Right forelimb (tissue), 1 donor: ENCODE measurements at regions not wholly inside any gene's neighbourhood (a gene's known extent, or its start where the extent isn't known, plus 50 kb on each side); places are given as distances from the start of the nearest gene placed in this dataset.
"Not testable (repeated sequence)": the region's sequence is repeated elsewhere in the genome, so short reads cannot be mapped to it uniquely, and the experiment has no call there.

ENCODE experiments used
- DNase-seq: peaks from one replicate; pipeline ENCODE4 v3.0.0-alpha.2; 2018

DNA sequence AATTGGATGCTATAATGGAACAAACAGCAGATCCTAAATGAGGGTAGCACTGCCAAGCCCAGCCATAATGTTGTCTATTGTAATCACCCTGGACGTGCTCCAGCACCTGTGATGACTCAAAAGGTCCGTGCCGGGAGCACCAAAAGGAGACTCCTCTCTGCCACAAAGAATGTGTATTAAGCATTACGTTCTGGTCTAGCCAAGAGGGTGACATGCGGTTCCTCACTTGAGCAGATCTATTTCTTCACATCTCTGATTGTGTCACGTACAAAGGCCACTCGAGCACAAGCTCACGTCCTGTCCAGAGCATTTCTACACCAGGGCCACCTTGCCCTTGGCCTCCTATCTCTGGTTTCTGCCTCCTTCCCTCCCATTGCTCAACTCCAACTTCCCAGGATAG lies 219.9 kb upstream of the IRS2 start:
- no peak for DNase-seq

DNA sequence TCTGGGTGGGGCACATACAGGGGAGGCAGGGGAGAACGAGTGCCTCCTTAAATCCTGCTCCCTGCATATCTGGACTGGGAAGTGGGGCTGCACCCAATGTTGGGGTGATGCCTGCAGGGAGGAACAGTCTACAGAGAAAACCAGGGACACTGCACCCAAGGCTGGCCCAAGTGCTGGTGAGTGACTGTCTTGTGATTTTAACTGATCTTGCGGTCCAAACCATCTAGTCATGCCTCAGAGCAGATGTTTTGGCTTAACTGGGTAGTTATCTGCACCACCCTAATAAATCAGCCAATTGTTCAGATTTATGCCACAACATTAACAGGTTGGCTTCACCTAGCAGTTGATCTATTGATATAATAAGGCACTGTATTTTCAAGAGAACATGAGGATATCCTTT lies 219.2 kb upstream of the IRS2 start:
- no peak for DNase-seq

- no peak for DNase-seq
Observed at GRCh38 chr13:110004814-110005213, 218.4 kb upstream of the IRS2 start.

DNA sequence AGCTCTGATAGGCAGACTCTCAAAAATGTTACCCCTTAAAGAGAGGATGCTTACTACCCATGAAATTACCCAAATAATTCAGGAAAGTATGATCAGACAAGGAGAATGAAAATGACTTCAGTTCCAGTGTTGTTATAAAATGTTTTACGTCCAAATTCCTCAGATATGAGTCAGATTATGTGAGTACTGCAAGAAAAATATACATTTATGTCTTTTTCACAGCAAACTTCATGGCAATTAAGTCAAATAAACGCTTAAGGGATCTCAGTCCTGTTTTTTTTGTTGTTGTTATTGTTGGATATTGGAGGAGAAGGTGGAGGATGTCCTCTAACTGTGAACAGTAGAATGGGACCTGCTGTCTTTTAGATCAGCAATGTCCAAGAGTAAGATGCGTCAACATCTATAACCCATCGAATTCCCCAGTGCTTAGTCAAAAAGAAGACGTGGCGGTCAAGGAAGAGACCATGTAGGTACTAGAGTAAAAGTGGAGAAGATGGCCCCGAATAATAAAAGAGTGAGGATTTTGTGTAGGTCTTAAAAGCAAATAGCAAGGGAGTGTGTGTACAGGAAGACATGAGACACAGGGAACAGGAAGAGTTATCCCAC lies 215.4 kb upstream of the IRS2 start:
- no peak for DNase-seq

- no peak for DNase-seq
Observed at GRCh38 chr13:110000534-110001345, 214.4 kb upstream of the IRS2 start.

GRCh38 chr13:109999659-110000533 lies 213.5 kb upstream of the IRS2 start:
- DNase-seq, result no peak

GRCh38 chr13:109998684-109999533 lies 212.5 kb upstream of the IRS2 start:
- no peak for DNase-seq

- DNase-seq, result no peak
Observed at GRCh38 chr13:109998037-109998436, 211.7 kb upstream of the IRS2 start.

DNA sequence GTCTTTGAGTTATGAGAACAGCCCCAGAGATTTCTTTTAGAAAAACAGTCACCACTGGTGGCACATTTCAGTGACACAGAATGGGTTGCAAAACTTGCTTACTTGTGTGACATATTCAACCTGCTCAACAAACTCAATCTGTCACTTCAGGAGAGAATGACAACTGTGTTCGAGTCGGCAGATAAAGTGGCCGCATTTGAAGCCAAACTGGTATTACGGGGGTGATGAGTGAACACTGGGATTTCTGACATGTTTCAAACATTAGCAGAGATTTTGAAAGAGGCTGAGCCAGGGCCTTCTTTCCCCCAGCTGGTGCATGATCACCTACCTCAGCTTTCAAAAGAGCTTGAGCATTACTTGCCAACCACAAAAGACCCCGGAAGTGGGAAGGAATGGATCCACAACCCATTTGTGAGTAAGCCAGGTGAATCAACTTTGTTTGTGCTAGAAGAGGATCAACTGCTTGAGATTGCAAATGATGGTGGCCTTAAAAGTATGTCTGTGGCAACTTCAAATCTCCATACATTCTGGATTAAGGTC lies 210.7 kb upstream of the IRS2 start:
- not testable (repeated sequence) for DNase-seq

- no peak for DNase-seq
Observed at GRCh38 chr13:109996404-109996960, 210.1 kb upstream of the IRS2 start.

- no peak for DNase-seq
Observed at GRCh38 chr13:109995578-109995977, 209.2 kb upstream of the IRS2 start.

DNA sequence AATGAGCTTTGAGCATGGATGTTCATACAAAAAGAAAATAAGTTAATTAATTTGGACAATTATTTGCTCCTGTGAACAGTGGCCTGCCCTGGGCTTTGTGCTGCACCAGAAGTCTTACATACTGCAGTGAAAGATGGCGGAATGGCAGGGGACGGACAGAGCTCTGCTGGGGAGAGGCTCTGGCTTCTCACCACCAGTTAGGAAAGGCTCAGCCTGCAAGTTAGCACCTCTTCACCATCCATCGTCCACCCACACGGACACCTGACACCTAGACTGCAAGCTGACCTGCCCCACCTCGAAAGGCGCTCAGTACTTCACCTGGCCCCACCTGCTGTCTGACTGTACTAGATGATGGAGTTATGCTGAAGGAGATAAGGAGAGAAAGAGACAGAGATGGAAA lies 203.9 kb upstream of the IRS2 start:
- no peak for DNase-seq

GRCh38 chr13:109989686-109990085 lies 203.3 kb upstream of the IRS2 start:
- DNase-seq, result no peak

DNA sequence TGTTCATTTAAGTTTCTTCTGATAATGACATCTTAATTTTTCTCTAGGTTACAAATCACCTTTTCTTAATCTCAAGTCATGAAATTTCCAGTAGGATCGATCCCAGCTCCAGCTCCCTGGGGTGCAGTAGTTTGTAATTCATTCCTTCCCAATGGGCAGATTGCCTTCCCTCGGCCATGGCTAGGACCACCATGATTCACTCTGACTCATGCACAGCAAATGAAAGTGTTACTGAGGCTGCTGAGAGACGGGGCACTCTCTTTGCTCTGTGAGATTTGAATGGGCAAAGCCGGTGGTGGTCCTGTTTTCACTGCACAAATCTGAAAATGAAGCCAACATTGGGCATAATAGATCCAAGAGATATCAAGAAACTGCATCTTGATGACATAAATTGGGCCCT lies 202.8 kb upstream of the IRS2 start:
- no peak for DNase-seq

- DNase-seq, result no peak
Observed at GRCh38 chr13:109986851-109987250, 200.5 kb upstream of the IRS2 start.

DNA sequence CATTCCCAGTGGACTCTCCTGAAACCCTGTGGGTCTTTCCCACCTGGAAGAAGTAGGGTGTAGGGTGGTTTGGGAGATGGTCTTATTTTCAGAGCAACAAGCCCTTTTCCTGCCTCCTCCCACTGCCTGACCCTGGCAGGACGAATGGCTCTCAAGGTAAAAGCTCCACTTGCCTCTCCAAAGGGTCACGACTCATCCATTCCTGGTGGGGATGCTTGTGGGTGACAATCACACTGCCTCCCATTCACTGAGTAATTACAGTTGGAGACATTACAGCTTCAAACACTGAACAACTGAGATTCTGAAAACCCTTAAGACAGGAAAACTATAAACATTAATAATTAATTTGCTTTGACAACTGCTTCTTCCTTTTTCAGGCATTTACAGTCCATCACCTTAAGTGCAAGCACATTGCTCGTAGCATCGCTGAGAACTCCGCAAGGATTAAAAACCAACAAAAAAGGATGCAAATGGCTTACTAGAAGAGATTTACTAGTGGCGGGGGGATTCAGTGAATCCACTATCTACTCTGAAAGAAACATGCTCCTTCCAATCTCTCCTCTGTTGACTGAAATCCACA lies 199.6 kb upstream of the IRS2 start:
- DNase-seq, result no peak

- DNase-seq, result no peak
Observed at GRCh38 chr13:109983447-109983846, 197.1 kb upstream of the IRS2 start.

GRCh38 chr13:109981000-109981399 lies 194.6 kb upstream of the IRS2 start:
- DNase-seq, result no peak

- DNase-seq, result not testable (repeated sequence)
Observed at GRCh38 chr13:109979676-109980075, 193.3 kb upstream of the IRS2 start.

DNA sequence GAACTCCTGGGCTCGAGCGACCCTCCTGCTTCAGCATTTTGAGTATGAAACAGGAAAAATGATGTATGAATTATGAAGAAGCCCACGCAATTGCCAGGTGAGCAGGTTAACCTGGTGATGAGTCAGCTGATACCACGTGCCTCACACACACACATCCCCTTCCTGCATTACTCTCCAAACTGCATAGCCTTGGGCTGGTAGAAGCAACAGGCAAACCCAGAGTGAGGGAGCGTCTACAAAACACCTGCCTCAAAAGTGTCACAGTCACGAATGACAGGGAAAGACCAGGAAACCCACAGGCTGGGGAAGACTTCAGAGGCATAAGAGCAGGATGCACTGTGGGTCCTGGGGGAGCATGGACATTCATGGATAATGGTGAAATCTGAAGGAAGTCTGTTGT lies 192.8 kb upstream of the IRS2 start:
- no peak for DNase-seq

DNA sequence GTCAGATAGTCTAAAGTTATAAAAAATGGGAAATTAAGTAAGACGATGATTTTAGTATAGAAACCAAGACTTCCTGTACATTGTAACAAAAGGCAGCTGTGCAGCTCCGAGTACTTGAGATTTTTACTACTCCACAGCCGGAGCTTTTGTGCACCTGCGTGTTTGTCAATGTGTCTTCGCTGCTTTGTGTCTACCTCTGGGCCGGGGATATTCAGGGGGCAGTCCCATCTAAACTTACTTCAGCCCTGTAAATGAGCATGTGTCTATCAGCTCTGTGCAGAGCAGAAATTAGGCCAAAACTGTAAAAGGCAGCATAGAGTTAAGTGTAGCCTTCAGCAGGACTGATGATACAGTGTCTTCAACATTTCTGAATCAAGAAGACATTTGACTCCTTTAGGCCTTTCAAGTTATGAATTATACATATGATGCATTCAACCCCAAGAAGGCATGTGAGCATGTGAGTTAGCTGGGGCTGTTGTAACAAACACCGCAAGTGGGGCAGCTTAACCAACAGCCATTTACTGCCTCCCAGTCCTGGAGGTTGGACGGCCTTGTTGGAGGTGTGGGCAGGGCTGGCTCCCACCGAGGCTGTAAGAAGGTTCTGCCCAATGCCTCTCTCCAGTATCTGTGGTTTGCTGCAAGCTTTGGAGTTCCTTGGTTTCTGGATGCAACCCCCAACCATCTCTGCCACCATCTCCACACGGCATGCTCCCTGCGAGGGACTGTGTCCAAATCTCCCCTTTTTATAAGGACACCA lies 191.0 kb upstream of the IRS2 start:
- DNase-seq, result no peak
